ENCODE measurements at regions not wholly inside any gene's neighbourhood (a gene's known extent, or its start where the extent isn't known, plus 50 kb on each side); places are given as distances from the start of the nearest gene placed in this dataset.
"Not testable (repeated sequence)": the region's sequence is repeated elsewhere in the genome, so short reads cannot be mapped to it uniquely, and the experiment has no call there.

DNA sequence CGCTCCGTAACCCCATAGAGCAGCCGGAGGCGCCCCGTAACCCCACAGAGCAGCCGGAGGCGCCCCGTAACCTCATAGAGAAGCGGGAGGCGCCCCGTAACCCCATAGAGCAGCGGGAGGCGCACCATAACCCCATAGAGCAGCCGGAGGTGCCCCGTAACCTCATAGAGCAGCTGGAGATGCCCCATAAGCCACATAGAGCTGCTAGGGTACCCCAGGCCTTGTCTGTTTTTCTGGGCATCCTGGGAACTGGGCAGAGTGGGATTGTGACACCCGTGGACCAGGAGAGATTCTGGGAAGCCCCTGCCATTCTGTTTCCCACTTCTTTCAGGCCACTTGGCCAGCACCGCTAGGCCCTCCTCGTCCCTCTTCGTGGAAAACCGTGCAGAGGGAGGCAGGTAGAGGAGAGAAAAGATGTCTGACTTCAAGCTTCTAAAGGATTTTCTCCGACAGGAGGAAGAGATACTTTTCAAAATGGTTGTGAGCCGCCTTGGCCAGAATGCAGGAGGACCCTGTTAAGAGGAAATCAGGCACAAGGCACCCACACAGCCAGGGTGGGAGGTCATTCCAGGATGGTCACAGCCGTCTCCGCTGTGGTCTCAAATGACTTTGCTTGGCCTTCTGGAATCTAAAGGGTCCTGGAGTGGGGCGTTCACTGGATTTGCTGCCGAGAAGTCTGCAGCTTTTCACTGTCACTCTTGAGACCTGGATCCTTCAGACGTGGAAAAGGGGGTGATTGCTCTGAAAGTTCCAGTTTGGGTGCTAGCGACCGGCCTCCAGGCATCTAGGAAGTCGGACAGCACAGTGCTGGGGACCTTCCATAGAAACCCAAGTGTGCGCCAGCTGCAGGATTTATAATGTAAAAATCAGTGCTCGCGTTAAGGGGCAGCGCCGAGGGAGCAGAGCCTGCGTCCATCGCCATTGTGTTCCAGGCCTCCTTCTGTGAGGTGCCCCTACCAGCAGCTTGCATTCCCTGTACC is 178.3 kb upstream of the ZNF469 start:
- DNase-seq = not testable (repeated sequence)

DNA sequence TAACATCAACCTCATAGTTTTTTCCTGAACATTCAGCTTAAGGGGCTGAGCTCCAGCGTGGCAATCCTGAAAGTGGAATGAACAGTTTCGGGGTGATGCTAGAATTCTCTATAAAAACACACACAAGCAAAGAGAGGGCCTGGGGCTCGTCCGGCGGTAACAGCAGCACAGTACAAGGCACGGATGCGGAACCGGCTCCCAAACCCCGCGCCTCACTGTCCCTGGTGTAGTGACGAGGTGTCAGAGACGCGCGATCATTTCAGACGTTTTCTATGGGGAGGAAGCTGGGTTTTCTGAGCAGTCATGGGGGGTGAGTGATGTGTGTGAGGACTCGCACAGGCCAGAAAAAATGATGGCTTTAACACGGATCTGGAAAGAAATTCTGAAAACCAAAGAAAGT is 177.3 kb upstream of the ZNF469 start:
- DNase-seq = not testable (repeated sequence)

DNA sequence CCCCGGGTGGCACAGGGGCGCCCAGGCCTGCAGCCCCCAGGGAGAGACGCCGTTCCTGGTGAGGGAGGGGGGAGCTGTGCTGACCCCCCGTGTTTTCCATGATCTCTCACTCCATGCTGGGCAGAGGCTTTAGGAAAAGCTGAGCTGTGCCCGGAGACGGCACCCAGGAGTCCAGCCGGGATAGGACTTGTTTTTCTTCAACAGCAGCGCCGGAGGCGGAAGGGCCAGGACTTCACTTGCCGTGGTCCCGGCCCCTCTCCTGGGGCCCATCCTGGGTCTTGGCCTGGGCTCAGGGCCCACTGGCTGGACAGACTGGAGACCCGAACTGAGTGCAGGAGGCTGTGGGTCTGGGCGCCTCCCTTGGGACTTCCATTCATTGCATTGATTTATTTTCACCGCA is 176.8 kb upstream of the ZNF469 start:
- DNase-seq = not testable (repeated sequence)

DNA sequence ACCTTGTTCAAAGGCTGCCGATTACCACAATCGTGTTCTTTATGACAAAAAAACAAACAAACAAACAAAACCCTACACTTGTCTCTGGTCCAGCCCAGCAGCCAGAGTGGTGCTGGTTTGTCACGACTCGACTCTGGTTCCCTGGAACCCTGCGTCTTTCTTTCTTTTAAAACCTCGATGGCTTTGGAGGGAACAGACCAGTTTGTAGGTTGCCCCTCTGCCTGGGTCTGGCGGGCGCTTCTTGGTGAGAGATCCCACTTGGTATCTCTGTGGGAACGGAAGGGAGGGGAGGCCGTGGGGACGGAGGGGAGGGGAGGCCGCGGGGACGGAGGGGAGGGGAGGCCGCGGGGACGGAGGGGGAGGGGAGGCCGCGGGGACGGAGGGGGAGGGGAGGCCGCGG is 176.2 kb upstream of the ZNF469 start:
- DNase-seq = not testable (repeated sequence)

GRCh38 chr16:88208112-88208511 is 174.6 kb upstream of the ZNF469 start:
- DNase-seq = no peak

DNA sequence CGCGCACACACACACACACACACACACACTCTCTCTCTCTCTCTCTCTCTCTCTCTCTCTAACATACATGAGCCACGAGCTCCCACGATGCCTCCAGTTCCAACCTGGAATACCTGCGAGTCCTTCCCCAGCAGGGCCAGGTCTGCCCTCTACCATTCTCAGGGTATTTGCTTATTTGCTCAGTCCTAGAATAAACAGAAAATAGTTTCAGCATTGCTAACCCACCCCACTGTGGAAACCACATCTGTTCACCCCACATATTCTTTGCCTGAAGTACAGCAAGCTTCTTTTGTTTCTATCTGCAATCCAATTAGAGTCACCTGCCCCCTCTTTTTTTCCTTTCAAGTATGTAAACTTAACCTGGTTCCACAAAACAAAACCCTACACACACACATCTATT is 174.0 kb upstream of the ZNF469 start:
- DNase-seq = not testable (repeated sequence)

DNA sequence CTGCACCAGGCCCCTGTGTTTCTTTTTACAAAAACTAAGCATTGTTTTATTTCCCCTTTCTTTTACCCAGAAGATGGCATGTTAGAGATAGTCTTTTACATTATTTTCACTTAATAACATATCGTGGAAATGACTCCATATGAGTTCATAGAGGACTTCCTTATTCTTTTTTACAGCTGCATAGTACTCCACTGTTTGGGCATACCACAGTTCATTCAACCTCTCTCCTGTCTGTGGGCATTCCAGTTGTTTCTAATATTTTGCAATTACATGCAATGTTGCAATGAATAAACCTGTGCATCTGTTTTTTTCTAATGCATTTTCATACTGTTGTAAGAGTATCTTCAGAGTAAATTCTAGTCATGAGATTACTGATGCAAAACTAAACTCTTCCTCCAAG is 173.2 kb upstream of the ZNF469 start:
- not testable (repeated sequence) for DNase-seq

- DNase-seq = not testable (repeated sequence)
Measured at GRCh38 chr16:88213937-88214336, 168.8 kb upstream of the ZNF469 start.

- DNase-seq = not testable (repeated sequence)
Measured at GRCh38 chr16:88221001-88221761, 161.6 kb upstream of the ZNF469 start.

DNA sequence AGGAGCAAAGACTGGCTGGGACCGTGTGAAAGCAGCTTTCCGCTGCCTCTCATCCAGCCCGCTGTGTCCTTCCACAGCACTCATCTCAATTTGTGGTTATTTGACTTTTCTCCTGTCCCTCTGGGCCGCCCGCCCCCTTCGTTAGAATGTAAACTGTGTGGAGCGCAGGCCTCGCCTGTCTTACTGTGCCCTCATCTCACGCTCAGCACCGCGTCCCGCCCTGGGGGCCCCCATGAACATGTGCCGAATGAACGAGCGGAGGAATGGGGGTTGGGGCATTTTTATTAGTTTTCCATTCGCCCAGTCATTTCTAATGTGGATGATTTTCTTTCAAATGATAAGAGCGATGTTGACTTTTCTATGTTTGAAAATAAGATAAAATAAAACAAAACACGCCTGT is 159.1 kb upstream of the ZNF469 start:
- DNase-seq = not testable (repeated sequence)

DNA sequence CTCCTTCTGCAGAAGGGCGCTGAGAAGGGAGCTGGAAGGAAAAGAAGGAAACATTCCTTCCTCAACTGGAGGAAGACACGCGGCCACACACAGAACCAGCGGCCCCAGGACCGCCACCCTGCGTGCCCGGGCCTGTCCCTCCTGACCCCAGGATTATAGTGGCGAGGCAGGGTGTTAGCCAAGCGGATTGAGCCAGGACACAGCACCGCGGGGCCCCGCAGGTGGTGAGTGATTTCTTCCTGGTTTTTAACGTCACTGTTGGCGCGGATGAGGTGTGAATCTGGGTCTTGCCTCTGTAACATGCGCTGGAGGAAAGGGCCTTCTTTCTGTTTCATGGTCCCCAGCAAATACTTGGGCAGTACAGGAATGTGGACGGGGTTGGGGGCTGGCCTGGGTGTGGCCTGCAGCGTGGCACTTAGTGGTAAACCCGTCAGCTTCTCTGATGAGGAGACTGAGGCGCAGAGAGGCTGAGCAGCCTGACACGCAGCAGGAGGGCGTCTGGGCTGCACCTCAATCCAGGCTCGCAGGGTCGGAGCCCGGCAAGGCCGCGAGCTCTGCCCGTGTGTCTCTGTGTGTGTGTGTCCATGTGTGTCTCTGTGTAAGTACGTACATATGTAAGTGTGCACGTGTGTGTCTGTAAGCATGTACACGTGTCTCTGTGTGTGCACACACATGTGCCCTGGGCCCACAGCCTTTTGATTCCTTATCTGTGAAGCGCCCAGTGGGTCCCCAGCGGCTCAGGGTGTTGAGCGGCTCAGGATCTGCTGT is 158.4 kb upstream of the ZNF469 start:
- not testable (repeated sequence) for DNase-seq

- DNase-seq = not testable (repeated sequence)
Measured at GRCh38 chr16:88225640-88226230, 157.0 kb upstream of the ZNF469 start.

DNA sequence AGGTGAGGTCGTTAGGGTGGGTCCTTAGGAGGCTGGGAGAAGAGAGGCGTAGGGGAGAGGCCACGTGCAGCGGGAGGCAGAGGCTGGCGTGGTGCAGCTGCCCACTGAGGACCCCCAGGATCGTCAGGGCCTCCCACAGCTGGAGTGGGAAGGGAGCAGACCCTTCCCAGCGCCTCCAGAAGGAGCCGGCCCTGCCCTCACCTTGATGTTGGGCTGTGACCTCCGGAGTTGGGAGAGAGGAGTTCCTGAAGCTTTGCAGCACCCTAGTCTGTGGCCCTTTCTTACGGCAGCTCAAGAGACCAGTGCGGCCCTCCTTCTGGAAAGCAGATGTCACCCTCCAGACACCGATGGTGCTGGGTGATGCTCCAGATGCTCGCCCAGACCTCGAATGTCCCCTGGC is 156.5 kb upstream of the ZNF469 start:
- DNase-seq = not testable (repeated sequence)

DNA sequence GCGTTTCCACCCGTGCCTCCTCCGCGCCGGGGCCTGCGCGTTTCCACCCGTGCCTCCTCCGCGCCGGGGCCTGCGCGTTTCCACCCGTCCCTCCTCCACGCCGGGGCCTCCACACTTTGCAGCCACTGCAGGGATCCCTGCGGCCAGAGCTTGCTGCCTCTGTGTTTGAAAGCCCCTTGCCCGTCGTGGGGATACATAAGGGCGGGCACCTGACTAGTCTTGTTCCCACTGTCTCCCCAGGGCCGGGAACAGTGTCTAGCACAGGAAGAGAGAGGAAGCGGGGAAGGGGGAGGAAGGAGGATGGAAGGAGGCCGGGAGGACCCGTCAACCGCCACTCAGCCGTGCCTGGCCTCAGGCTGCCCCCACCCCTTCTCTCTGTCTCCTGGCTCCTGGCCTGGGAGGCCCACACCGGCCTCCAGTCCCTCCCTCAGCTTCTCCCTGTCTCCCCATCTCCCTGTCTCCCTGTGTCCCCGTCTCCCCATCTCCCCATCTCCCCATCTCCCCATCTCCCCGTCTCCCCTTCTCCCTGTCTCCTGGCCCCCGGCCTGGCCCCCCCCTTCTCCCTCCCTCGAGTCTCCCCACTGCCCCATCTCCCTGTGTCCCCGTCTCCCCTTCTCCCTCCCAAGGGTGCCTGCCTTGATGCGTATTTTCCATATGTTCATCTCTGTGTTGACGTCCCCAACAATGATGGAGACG is 155.6 kb upstream of the ZNF469 start:
- not testable (repeated sequence) for DNase-seq

GRCh38 chr16:88227722-88228482 is 154.9 kb upstream of the ZNF469 start:
- DNase-seq = not testable (repeated sequence)

DNA sequence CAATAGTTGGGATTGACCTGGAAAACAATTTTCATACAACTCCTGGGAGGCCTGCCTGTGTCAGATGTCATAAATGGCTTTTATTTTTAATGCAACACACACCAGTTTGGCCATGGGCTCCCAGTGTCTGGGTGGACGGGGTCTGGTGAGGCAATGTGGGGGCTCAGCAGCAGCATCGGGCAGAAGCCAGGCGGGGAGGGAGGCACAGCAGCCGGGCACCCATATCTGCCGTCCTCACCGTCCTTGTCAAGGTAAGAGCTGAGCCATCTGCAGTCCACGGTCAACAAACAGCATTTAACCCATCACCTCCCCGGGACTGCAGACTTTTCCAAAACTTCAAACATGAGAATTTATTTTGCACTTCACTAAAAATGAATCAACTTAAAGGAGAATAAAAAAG is 154.0 kb upstream of the ZNF469 start:
- DNase-seq = not testable (repeated sequence)

DNA sequence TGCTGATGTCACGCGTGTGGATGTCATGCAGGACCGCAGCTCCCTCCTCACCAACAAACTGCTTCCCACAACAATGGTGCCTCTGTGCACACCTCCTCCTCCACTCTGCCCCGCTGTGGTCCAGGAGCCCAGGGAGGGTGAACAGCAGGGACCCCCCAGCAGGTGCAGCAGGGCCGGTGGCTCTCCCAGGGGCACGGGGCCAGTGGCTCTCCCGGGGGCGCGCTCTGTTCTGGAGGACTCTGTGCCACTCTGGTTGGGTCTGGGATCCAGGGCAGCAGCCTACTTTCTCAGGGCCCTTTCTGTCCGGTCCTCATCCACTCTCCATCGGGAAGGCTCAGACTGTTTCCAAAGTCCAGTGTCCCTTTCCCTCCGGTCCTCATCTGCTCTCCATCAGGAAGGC is 153.0 kb upstream of the ZNF469 start:
- not testable (repeated sequence) for DNase-seq

GRCh38 chr16:88230276-88230966 is 152.3 kb upstream of the ZNF469 start:
- DNase-seq = not testable (repeated sequence)

- DNase-seq = not testable (repeated sequence)
Measured at GRCh38 chr16:88230967-88231615, 151.7 kb upstream of the ZNF469 start.

- DNase-seq = not testable (repeated sequence)
Measured at GRCh38 chr16:88231839-88232238, 150.9 kb upstream of the ZNF469 start.

Measured in activated T-cell treated with anti-CD3 and anti-CD28 coated beads, Interleukin-2, amount 50 U/mL, for 1 hour (primary cell).